GM12865 (cell line): ENCODE measurements at regions not wholly inside any gene's neighbourhood (a gene's known extent, or its start where the extent isn't known, plus 50 kb on each side); places are given as distances from the start of the nearest gene placed in this dataset.

Experiments
- DNase-seq: peaks from one replicate; pipeline ENCODE4 v3.0.0; 2010; ENCODE audit warnings: low read depth
- H3K4me3 ChIP-seq: 2 replicates; pipeline ENCODE4 v1.5.1; 2011; ENCODE audit warnings: mild to moderate bottlenecking, low read depth, low read length, control low read depth
- CTCF ChIP-seq: IDR thresholded peaks from 2 replicates; pipeline ENCODE4 v1.5.1; 2011; ENCODE audit warnings: low read length, control low read depth, low read depth, inconsistent platforms; ENCODE audit not compliant: insufficient read depth; ENCODE audit errors: missing control alignments

GRCh38 chr13:97057176-97057575 lies 62.9 kb upstream of the OXGR1 start:
- H3K4me3 ChIP-seq = no peak overlapping the region
- no peak for DNase-seq
- no peak for TF ChIP-seq CTCF

GRCh38 chr13:97058391-97058790 lies 64.1 kb upstream of the OXGR1 start:
- no peak for DNase-seq
- TF ChIP-seq CTCF = no peak
- no peak overlapping the region for H3K4me3 ChIP-seq

- TF ChIP-seq CTCF = no peak
- H3K4me3 ChIP-seq = no peak overlapping the region
- DNase-seq = no peak
Measured at GRCh38 chr13:97058926-97059325, 64.7 kb upstream of the OXGR1 start.

- no peak for TF ChIP-seq CTCF
- no peak overlapping the region for H3K4me3 ChIP-seq
- DNase-seq = no peak
Measured at GRCh38 chr13:97067017-97067895, 73.0 kb upstream of the OXGR1 start.

- no peak for TF ChIP-seq CTCF
- no peak overlapping the region for H3K4me3 ChIP-seq
- DNase-seq = no peak
Measured at GRCh38 chr13:97068151-97068550, 73.9 kb upstream of the OXGR1 start.

- no peak for TF ChIP-seq CTCF
- H3K4me3 ChIP-seq = no peak overlapping the region
- DNase-seq = no peak
Measured at GRCh38 chr13:97069050-97069815, 75.0 kb upstream of the OXGR1 start.

GRCh38 chr13:97072297-97072696 lies 78.0 kb upstream of the OXGR1 start:
- TF ChIP-seq CTCF = no peak
- no peak overlapping the region for H3K4me3 ChIP-seq
- no peak for DNase-seq
